H1 (cell line): ENCODE measurements at regions not wholly inside any gene's neighbourhood (a gene's known extent, or its start where the extent isn't known, plus 50 kb on each side); places are given as distances from the start of the nearest gene placed in this dataset.

Experiments used
- CTCF ChIA-PET: fragments of 300-600 bp; sonication (Branson Sonifier 250); formaldehyde crosslinking; loops from one replicate; lab custom pipeline; 2021; ENCODE audit not compliant: partially characterized antibody; lab: Charles Lee
- POLR2A ChIA-PET: fragments of 300-600 bp; sonication (Branson Sonifier 250); formaldehyde crosslinking; loops from one replicate; lab custom pipeline; 2021; ENCODE audit warnings: inconsistent platforms; ENCODE audit not compliant: partially characterized antibody; lab: Charles Lee
- DNase-seq, 2 experiments: peaks; one replicate each; pipeline versions ENCODE4 v3.0.0 to v3.0.0-alpha.2; 2010 to 2022; ENCODE audit warnings: low spot score in 2 of 2, low read depth in 1 of 2, mixed read lengths in 1 of 2
- FAIRE-seq: peaks from 2 replicates; lab custom pipeline; 2011; peaks lifted over from hg19 to GRCh38; lab: Jason Lieb, UNC
- H2AFZ ChIP-seq: 2 replicates; pipeline ENCODE4 v1.8.1; 2012; ENCODE audit warnings: low read length, inconsistent platforms
- H2AK5ac ChIP-seq: 2 replicates; pipeline ENCODE4 v1.6.1; 2013; ENCODE audit warnings: low read depth, low read length
- H2BK120ac ChIP-seq: replicated peaks from 2 replicates; pipeline ENCODE3; 2013; ENCODE audit warnings: low read depth, low read length, inconsistent platforms
- H2BK12ac ChIP-seq: 2 replicates; pipeline ENCODE4 v1.6.1; 2013; ENCODE audit warnings: low read depth, low read length
- H2BK15ac ChIP-seq: 2 replicates; pipeline ENCODE4 v1.6.1; 2013; ENCODE audit warnings: low read length
- H2BK20ac ChIP-seq: 2 replicates; pipeline ENCODE4 v1.6.1; 2013; ENCODE audit warnings: low read length
- H2BK5ac ChIP-seq: 2 replicates; pipeline ENCODE4 v1.6.1; 2013; ENCODE audit warnings: low read depth, low read length
- H3K14ac ChIP-seq: 2 replicates; pipeline ENCODE4 v1.6.1; 2013; ENCODE audit warnings: inconsistent platforms; ENCODE audit not compliant: insufficient read length
- H3K18ac ChIP-seq: 2 replicates; pipeline ENCODE4 v1.6.1; 2013; ENCODE audit warnings: low read length; ENCODE audit errors: extremely low read depth
- H3K23ac ChIP-seq: 2 replicates; pipeline ENCODE4 v1.6.1; 2013; ENCODE audit warnings: inconsistent platforms; ENCODE audit not compliant: insufficient read length
- H3K23me2 ChIP-seq: 2 replicates; pipeline ENCODE4 v1.6.1; 2013; ENCODE audit warnings: low read depth, low read length
- H3K27ac ChIP-seq: 2 replicates; pipeline ENCODE4 v1.6.1; 2011; ENCODE audit warnings: low read depth, low read length, inconsistent platforms
- H3K27me3 ChIP-seq, 4 experiments: replicated peaks in 1 of 4; 1 replicate in 1 of 4; 2 replicates in 3 of 4; pipeline versions ENCODE4 v1.6.1 to v1.8.1; 2011 to 2013; ENCODE audit warnings: low read length in 3 of 4, mild to moderate bottlenecking in 3 of 4, inconsistent platforms in 2 of 4, mixed read lengths in 2 of 4, moderate library complexity in 1 of 4; ENCODE audit not compliant: control insufficient read depth in 3 of 4, insufficient read depth in 3 of 4; ENCODE audit errors: extremely low read depth in 1 of 4
- H3K36me3 ChIP-seq, 4 experiments: 2 replicates each; pipeline versions ENCODE4 v1.6.1 to v1.8.1; 2011 to 2013; ENCODE audit warnings: mild to moderate bottlenecking in 4 of 4, low read length in 3 of 4, moderate library complexity in 2 of 4, control low read depth in 1 of 4, inconsistent platforms in 1 of 4; ENCODE audit not compliant: insufficient read depth in 4 of 4, control insufficient read depth in 2 of 4
- H3K4ac ChIP-seq: replicated peaks from 2 replicates; pipeline ENCODE3; 2013; ENCODE audit warnings: low read length, low read depth, mixed read lengths, inconsistent platforms; ENCODE audit not compliant: insufficient read length
- H3K4me1 ChIP-seq, 4 experiments: replicated peaks in 1 of 4; 1 replicate in 1 of 4; 2 replicates in 3 of 4; pipeline versions ENCODE4 v1.6.1 to v1.8.1; 2011 to 2013; ENCODE audit warnings: low read length in 3 of 4, inconsistent platforms in 2 of 4, mixed read lengths in 1 of 4; ENCODE audit not compliant: insufficient read depth in 4 of 4, control insufficient read depth in 3 of 4
- H3K4me2 ChIP-seq, 2 experiments: 2 replicates each; pipeline versions ENCODE4 v1.6.1 to v1.8.1; 2011 to 2013; ENCODE audit warnings: low read depth in 2 of 2, low read length in 2 of 2, control low read depth in 1 of 2, inconsistent platforms in 1 of 2, mild to moderate bottlenecking in 1 of 2; ENCODE audit not compliant: insufficient read depth in 1 of 2
- H3K4me3 ChIP-seq, 4 experiments: fragments of 200-600, 300-600 bp in 1 of 4; sonication (generic), shearing (Covaris generic), sonication (Bioruptor Twin) in 1 of 4; 2 replicates each; pipeline versions ENCODE4 v1.5.1 to v1.8.1; 2011 to 2016; ENCODE audit warnings: low read length in 4 of 4, low read depth in 3 of 4, control low read depth in 2 of 4, inconsistent platforms in 2 of 4, mild to moderate bottlenecking in 2 of 4, mixed read lengths in 1 of 4, moderate library complexity in 1 of 4; ENCODE audit not compliant: insufficient read depth in 2 of 4; ENCODE audit errors: extremely low read depth in 1 of 4
- H3K56ac ChIP-seq: replicated peaks from 2 replicates; pipeline ENCODE3; 2013; ENCODE audit warnings: low read depth, mild to moderate bottlenecking, mixed read lengths, low read length, inconsistent platforms; ENCODE audit not compliant: insufficient read length
- H3K79me1 ChIP-seq: 2 replicates; pipeline ENCODE4 v1.6.1; 2013; ENCODE audit warnings: low read depth, low read length, control low read depth
- H3K79me2 ChIP-seq, 2 experiments: 2 replicates each; pipeline versions ENCODE4 v1.6.1 to v1.8.1; 2012 to 2013; ENCODE audit warnings: low read length in 2 of 2, mild to moderate bottlenecking in 2 of 2, inconsistent platforms in 1 of 2; ENCODE audit not compliant: insufficient read depth in 2 of 2, control insufficient read depth in 1 of 2
- H3K9ac ChIP-seq, 4 experiments: replicated peaks in 1 of 4; 1 replicate in 1 of 4; 2 replicates in 3 of 4; pipeline versions ENCODE4 v1.6.1 to v1.8.1; 2011 to 2013; ENCODE audit warnings: low read depth in 3 of 4, low read length in 3 of 4, control low read depth in 2 of 4, mild to moderate bottlenecking in 2 of 4, moderate library complexity in 2 of 4, inconsistent platforms in 1 of 4; ENCODE audit errors: extremely low read depth in 1 of 4
- H3K9me3 ChIP-seq, 2 experiments: 2 replicates each; pipeline versions ENCODE4 v1.6.1 to v1.8.1; 2012 to 2013; ENCODE audit warnings: mild to moderate bottlenecking in 2 of 2, moderate library complexity in 2 of 2, control low read depth in 1 of 2, inconsistent platforms in 1 of 2, low read depth in 1 of 2, low read length in 1 of 2, mixed read lengths in 1 of 2; ENCODE audit not compliant: insufficient read depth in 2 of 2
- H4K20me1 ChIP-seq, 2 experiments: replicated peaks in 1 of 2; 2 replicates each; pipeline versions ENCODE3 to v1.8.1; 2011 to 2013; ENCODE audit warnings: inconsistent platforms in 2 of 2, low read length in 2 of 2, mild to moderate bottlenecking in 1 of 2; ENCODE audit not compliant: insufficient read depth in 2 of 2, control insufficient read depth in 1 of 2
- H4K5ac ChIP-seq: 2 replicates; pipeline ENCODE4 v1.6.1; 2013; ENCODE audit warnings: low read length, low read depth, mixed read lengths, inconsistent platforms; ENCODE audit not compliant: insufficient read length
- H4K8ac ChIP-seq: 2 replicates; pipeline ENCODE4 v1.8.0; 2013; ENCODE audit warnings: mild to moderate bottlenecking, moderate library complexity, low read length, inconsistent platforms; ENCODE audit not compliant: insufficient read depth; ENCODE audit errors: extremely low read depth
- H4K91ac ChIP-seq: replicated peaks from 2 replicates; pipeline ENCODE3; 2013; ENCODE audit warnings: low read length, mixed read lengths, inconsistent platforms; ENCODE audit not compliant: insufficient read length
- ATF3 ChIP-seq: IDR thresholded peaks from 2 replicates; pipeline ENCODE4 v1.6.1; 2011; ENCODE audit warnings: low read depth, mild to moderate bottlenecking, low read length; ENCODE audit not compliant: insufficient read depth
- CBX5 ChIP-seq: fragments of 300-800, 300-1000 bp; sonication (generic); IDR thresholded peaks from 2 replicates; pipeline ENCODE4 v1.7.1; 2016; ENCODE audit warnings: antibody characterized with exemption, low read length, low read depth
- CHD1 ChIP-seq: IDR thresholded peaks from 2 replicates; pipeline ENCODE4 v1.6.1; 2012; ENCODE audit warnings: low read depth, low read length, improper control_type of control experiment
- CHD2 ChIP-seq: IDR thresholded peaks from 2 replicates; pipeline ENCODE4 v1.6.1; 2012; ENCODE audit warnings: low read length, improper control_type of control experiment
- EP300 ChIP-seq, 2 experiments: IDR thresholded peaks; 1 replicate in 1 of 2; 2 replicates in 1 of 2; pipeline ENCODE4 v1.6.1; 2011 to 2012; ENCODE audit warnings: low read depth in 2 of 2, low read length in 2 of 2, mild to moderate bottlenecking in 2 of 2, borderline replicate concordance in 1 of 2, inconsistent platforms in 1 of 2, moderate library complexity in 1 of 2
- EZH2 ChIP-seq: fragments of 200-600 bp; sonication (generic); IDR thresholded peaks from 2 replicates; pipeline ENCODE4 v1.7.1; 2012; ENCODE audit warnings: low read depth, mild to moderate bottlenecking, moderate library complexity, low read length, inconsistent platforms; ENCODE audit not compliant: severe bottlenecking
- GABPA ChIP-seq: IDR thresholded peaks from 2 replicates; pipeline ENCODE4 v1.6.1; 2011; ENCODE audit warnings: mild to moderate bottlenecking, low read length, moderate library complexity, borderline replicate concordance; ENCODE audit not compliant: insufficient read depth
- HDAC6 ChIP-seq: IDR thresholded peaks from one replicate; pipeline ENCODE4 v1.7.1; 2012; ENCODE audit warnings: low read depth, mild to moderate bottlenecking, inconsistent platforms, low read length, moderate library complexity
- KDM4A ChIP-seq: IDR thresholded peaks from one replicate; pipeline ENCODE4 v1.7.1; 2012; ENCODE audit warnings: low read depth, mild to moderate bottlenecking, moderate library complexity, low read length, inconsistent platforms; ENCODE audit not compliant: severe bottlenecking
- POLR2AphosphoS5 ChIP-seq: IDR thresholded peaks from 2 replicates; pipeline ENCODE4 v1.6.1; 2011; ENCODE audit warnings: low read depth, low read length
- RBBP5 ChIP-seq: IDR thresholded peaks from 2 replicates; pipeline ENCODE4 v1.7.1; 2012; ENCODE audit warnings: low read depth, mild to moderate bottlenecking, inconsistent platforms, low read length, moderate library complexity, borderline replicate concordance
- SIX5 ChIP-seq: IDR thresholded peaks from 2 replicates; pipeline ENCODE4 v1.6.1; 2011; ENCODE audit warnings: mild to moderate bottlenecking, low read depth, low read length
- SP4 ChIP-seq: IDR thresholded peaks from 2 replicates; pipeline ENCODE4 v1.6.1; 2012; ENCODE audit warnings: low read length, inconsistent platforms
- TAF1 ChIP-seq: IDR thresholded peaks from 2 replicates; pipeline ENCODE4 v1.6.1; 2011; ENCODE audit warnings: mild to moderate bottlenecking, low read depth, low read length
- whole genome bisulfite sequencing, 2 experiments: shearing (Covaris generic) in 1 of 2; methylation state at CpG; one replicate each; pipeline versions ENCODE4 v1.1.6 to v1.1.7; 2013 to 2015; ENCODE audit warnings: low lambda C conversion rate in 2 of 2, mixed read lengths in 2 of 2, inconsistent platforms in 1 of 2, low coverage in 1 of 2, missing lambda C conversion rate in 1 of 2; ENCODE audit not compliant: insufficient replicate concordance in 2 of 2, insufficient coverage in 1 of 2, insufficient read length in 1 of 2; ENCODE audit errors: extremely low coverage in 1 of 2, missing lambda C conversion rate in 1 of 2; 5-methylcytosine and 5-hydroxymethylcytosine counted together

GRCh38 chr1:226498640-226499008 is 49.9 kb upstream of the STUM start:
- H3K36me3 ChIP-seq = no peaks in the 10 kb centered on the region
- no peak for TF ChIP-seq CBX5
- no peak for TF ChIP-seq KDM4A
- TF ChIP-seq HDAC6 = no peak
- TF ChIP-seq CHD2 = no peak
- no peak for TF ChIP-seq EZH2
- no peak for TF ChIP-seq GABPA
- no peak for TF ChIP-seq SP4
- TF ChIP-seq CHD1 = no peak
- no peak for TF ChIP-seq SIX5
- no peak for TF ChIP-seq TAF1
- no peak for TF ChIP-seq ATF3
- no peak for TF ChIP-seq RBBP5
- TF ChIP-seq POLR2AphosphoS5 = no peak
- TF ChIP-seq EP300 (IDR thresholded peaks at IDR 0.05; ENCODE audit: borderline replicate concordance in 1 of 2, low read depth in 2 of 2, low read length in 2 of 2) = no peak

More at GRCh38 chr1:226498640-226499008, 49.9 kb upstream of the STUM start:
- Histone ChIP-seq H3K23me2 (no peaks in the 10 kb centered on the region), H4K5ac (no peak overlapping the region), H4K20me1 (no peaks in the 10 kb centered on the region), H2BK15ac (peak overlapping the region; percentile 31; the same call in 1 of the 2 replicates), H3K9ac (no peak overlapping the region), H3K4me1 (peaks cover 0 to 14% (median 3%) of the 10 kb centered on the region in 4 experiments; a peak in 5 of 7 replicates), H3K14ac (no peak overlapping the region), H3K4me2 (no peak overlapping the region), H4K91ac (no peak overlapping the region), H2AFZ (no peak overlapping the region), H2AK5ac (peak overlapping the region; percentile 16; the same call in 1 of the 2 replicates), H2BK120ac (no peak overlapping the region), H3K27me3 (no peaks in the 10 kb centered on the region), H3K79me2 (no peaks in the 10 kb centered on the region), H3K27ac (no peak overlapping the region), H3K18ac (no peak overlapping the region), H2BK5ac (no peak overlapping the region), H2BK12ac (no peak overlapping the region), H3K4ac (no peak overlapping the region), H4K8ac (no peak overlapping the region; the same call in 1 of the 2 replicates), H3K79me1 (no peaks in the 10 kb centered on the region), H3K9me3 (no peaks in the 10 kb centered on the region), H2BK20ac (no peak overlapping the region), H3K56ac (no peak overlapping the region), H3K23ac (no peak overlapping the region), H3K4me3 (no peak overlapping the region)
- ChIA-PET CTCF (interaction anchor here (0.5 to 1.4 kb wide), 3 partner anchors 21 to 52 kb away, joined by 3 to 7 read pairs (median 3); no protein-coding TSS in a partner anchor), POLR2A (interaction anchor here (1.3 kb wide), 1 partner anchor 20 kb away, joined by 4 read pairs; no protein-coding TSS in a partner anchor)
- 86% methylated on average over 6 of the region's 6 CpGs; no CpG with 5 or more reads in 1 of the 2 experiments for WGBS, 2 experiments
- FAIRE-seq (no peak), DNase-seq (peak in 1 of 2 experiments; percentile 34)
